NCI-H526 (cell line): ENCODE measurements at regions not wholly inside any gene's neighbourhood (a gene's known extent, or its start where the extent isn't known, plus 50 kb on each side); places are given as distances from the start of the nearest gene placed in this dataset.
A peak's percentile ranks its signal among the peaks of the same experiment; 100 is the strongest.

Experiments
- DNase-seq, 2 experiments: peaks; one replicate each; lab custom pipeline; 2025; lab: John Stamatoyannopoulos, UW

DNA sequence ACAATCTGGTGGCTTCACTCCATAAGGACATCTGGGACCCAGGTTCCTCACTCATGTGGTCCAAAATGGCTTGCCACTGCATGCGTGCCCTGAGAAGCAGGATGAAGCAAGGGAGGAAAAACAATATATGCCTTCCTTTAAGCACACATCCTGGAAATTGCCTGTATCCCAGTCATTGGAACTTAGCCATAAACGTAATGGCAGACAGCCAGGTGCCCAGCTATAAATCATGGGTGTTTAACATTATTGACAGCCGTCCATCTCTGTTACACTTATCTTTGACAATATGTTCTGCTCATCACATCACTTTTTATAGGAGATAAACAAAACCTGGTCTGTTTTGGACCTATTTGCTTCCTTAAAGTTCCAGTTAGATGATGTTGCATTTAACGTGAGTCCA is 181.0 kb downstream of the AASDH start:
- DNase-seq, result no peak

DNA sequence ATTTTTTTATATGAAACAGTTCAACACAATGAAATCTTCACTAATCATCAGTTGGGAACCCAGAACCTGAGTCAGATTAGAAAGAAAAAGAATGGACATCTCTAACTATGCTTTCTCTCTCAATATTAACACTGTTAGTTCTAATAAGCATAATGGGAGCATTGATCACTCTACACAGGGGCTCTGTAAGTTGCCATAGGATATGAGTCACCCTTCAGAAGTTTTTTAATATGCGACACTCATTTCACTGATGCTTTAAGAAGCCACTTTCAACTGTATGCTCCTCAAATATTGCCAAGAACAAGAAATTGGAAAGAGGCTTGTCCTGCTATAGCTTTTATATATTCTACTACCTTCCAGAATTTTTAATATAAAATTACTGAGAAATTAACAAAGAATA is 187.0 kb downstream of the AASDH start:
- no peak for DNase-seq

DNA sequence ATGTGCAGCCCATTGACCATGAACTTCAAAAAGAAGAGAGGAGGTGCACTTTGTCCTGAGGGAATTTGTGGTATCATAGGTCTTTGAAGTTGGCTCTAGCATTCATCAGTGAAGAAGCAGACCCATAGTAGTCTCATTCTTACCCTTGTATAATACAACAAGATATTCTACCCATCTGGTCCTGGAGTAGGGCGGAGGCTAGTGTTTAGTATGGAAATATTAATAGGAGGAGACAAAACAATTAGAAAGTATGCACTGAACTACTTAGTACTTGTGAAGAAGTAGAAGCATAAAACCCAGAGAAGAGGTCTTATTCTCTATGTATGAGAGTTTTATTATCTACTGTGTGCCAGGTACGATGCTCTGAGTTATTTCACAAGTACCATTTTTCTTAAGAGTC is 189.0 kb downstream of the AASDH start:
- DNase-seq, result no peak

DNA sequence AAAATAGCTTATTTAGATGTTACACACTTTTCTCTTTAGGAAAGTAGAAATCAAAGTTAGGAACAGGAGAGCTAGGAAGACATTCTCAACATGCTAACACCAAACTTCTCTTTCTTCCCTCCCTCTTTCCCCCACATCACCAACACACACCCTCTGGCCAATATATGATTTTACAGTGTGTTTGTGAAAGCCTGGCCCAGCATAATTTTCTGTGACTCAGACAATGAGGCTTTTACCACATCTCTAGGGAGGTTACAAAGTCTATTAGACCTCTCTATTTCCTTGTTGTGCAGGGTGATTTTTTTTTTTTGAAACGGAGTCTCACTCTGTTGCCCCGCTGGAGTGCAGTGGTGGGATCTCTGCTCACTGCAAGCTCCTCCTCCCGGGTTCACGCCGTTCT is 189.9 kb downstream of the AASDH start:
- no peak for DNase-seq

DNA sequence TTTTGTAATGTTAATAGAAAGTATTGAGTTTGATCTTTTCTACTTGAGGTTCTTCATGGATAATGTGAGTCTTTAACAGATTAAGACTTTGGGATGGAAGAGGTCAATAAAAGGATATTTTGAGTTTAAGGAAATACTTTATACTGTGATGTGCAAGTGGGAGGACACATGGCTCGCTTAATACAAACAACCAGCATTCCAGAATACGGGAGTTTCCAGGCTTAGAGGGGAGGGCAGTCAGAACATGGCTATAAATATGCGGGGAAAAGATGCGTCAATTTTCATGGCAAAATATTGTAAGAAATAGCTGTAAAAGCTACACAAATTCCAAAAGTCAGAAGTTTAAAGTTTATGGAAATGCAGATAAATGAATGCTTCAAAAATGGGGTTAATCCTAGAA is 192.3 kb downstream of the AASDH start:
- no peak for DNase-seq

DNA sequence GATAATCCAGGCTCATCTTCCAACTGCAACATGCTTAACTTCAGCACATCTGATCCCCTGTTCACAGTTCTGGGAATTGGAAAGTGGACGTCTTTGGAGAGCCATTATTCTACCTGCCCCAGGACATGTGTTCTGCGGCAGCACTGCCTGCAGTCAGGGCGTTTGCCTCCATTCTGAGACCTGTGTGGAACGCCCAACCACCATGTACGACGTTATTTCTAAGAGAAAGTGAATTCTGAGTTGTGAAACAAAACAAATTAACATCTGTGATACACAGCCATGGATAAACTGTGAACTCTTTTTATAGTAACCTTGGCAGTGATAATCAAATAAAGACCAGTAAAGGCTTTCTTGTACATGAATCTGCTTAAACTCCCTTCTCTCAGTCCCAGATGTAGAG is 195.8 kb downstream of the AASDH start:
- DNase-seq, result no peak

DNA sequence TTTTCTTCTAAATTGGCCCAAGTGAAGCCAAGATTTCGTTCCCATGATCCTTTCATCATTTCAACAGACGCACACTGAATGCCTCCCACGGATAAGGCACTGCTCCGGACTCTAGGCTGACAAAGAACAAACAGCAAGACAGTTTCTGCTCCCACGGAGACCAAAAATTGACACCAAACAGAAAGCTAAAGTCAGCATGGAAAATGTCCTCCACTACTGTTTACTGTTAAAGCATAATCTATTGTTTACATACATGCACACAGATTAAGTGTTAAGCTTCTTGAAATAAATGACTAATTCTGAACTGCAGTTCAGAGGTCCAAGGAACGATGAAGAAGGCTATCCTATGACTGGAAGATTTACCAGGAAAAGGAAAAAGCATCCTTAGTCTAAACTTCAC is 199.6 kb downstream of the AASDH start:
- DNase-seq, result no peak

DNA sequence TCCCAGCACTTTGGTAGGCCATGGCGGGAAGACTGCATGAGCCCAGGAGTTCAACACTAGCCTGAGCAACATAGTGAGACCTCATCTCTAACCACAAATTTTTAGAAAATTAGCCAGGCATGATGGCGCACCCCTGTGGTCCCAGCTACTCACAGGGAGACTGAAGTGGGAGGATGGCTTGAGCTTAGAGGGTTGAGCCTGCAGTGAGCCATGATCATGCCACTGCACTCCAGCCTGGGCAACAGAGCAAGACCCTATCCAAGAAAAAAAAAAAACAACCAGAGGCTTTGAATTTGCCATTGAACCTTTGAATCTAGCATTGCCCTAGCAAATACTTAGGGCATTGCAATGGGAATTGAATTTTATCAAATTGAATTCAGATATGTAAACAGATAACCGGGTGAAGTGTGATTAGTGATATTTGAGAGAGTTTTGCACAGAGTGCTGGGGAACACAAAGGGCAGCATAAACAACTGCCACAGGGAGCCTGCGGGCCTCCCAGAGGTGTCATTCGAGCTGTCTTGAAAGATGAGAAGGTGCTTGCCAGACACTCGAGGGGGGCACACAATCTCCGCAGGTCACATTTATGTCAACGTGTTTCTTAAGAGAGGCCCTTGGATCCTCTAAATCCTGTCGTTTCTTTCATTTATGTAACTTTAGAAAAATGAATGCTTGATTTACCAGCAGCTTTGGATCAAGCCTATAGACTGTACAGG is 200.3 kb downstream of the AASDH start:
- DNase-seq, result no peak

DNA sequence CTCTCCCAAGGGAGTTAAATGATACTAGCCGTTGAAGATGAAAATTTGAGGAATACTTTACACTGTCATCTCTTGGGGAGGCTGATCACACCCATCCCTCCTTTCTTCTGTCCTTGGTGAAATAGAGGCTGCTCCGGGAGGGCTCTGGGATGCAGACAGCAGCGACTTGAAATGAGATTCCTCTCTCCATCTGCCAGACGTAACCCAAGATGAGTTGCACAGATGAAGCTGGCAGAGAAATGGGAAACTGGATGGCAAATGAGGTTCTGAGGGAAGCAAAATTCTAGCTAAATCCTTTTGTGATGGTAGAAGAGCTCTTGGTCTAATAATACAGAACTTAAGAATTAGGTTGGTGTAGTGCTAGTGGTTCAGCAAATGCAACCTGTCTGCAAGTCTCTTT is 201.4 kb downstream of the AASDH start:
- no peak for DNase-seq

DNA sequence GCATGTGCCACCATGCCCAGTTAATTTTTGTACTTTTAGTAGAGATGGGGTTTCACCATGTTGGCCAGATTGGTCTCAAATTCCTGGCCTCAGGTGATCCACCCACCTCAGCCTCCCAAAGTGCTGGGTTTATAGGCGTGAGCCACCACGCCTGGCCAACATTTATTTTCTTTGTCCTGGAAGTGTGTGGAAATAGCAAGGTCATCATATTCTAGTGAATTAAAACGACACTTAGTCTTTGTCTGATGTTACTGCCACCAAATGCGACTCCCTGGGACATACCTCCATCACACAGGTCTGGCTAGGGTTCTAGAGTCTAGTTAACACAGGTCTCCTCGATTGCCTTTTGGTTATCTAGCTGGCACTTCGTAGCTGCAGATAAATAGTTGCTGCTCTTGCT is 203.1 kb downstream of the AASDH start:
- no peak for DNase-seq

DNA sequence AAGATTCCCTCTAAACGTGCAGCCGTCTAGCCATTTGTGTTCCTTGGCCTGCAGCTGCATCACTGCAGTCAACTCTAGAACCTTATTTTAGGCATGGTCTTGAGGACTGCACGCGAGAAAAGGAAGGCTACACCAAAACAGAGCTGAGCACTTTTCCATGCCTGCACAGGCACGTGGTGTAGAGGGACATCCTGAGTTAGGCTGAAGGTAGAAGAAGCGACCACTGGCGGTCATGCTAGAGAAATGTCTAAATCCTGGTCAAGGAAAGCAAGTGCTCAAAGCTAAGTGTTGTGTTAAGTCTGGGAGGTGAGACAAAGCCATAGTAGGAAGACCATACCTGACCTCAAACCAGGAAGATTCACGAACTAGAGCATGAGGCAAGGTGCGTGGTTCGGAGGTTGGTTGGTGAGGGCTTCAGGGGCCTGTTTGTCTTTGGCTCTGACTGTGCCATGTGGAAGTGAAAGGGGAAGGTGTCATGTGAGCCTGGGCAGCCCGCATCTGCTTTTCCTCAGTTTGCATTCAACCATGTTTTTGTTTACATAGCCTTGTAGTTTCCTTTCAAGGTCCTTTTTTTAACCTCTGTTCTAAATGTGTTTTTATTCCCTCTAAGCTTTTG is 203.8 kb downstream of the AASDH start:
- DNase-seq, result no peak

DNA sequence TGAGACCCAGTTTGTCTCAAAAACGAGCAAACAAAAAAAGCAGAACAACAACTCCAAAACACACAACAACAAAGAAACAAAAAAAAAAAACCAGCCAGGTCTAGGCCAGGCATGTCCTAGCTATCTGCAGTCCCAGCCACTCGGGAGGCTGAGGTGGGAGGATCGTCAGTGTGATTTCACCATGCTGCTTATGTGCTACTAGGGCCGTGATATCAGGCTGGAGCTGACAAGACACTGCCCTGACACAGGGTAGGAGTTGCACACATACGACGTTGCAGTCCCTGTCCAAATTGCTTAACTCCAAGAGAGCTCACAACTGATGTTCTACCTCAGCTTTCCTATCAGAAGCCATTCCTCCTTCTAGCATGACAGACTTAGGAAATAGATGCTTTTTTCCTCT is 204.9 kb downstream of the AASDH start:
- no peak for DNase-seq

DNA sequence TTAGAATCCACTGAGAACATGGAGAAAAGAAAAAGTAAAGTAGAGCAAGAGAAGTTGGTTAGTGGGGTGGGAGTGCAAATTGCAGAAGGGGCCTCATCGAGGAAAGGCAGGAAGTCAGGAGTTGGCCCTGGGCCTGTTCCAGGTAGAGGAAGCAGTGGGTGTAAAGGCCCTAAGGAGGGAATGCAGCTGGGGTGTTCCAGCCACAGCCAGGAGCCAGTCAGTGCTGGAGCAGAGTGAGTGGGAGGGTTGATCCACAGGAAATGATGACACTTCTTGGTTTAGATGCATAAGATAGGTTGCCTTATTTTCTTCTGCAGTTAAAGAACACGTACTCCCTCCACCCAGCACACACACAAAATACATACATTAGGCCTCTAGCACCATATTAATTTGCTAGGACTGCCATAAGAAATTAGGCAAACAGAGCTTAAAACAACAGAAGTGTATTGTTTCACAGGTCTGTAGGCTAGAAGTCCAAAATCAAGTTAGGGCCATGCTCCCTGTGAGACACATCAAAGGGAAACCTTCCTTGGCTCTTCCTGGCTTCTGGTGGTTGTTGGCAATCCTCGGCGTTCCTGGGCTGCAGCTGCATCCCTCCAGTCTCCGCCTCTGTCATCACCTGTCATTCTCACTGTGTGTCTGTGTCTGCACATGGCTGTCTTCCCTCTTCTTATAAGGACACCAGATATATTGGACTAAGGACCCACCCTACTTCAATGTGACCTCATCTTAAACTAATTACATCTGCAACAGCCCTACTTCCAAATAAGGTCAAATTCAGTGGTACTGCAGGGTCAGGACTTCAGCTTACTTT is 205.9 kb downstream of the AASDH start:
- no peak for DNase-seq

DNA sequence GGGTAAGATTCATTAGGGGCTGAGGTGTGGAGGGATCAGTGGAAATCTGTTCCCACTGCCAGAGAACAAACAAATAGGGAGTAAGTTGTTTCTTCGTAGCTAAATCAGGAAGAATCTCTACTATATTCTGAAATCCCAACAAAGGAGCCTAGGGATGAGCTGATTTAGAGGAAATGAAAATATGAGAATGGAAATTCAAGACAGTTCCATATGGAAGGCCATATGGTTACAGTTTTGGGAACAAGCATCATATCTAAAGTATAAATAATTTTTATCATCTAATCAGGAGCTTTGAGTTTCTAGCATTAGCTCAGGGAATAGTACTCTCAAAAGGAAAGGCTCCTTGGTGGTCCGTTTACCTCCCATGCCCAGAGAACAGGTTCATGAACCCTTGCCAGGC is 218.2 kb downstream of the AASDH start:
- DNase-seq, result no peak

DNA sequence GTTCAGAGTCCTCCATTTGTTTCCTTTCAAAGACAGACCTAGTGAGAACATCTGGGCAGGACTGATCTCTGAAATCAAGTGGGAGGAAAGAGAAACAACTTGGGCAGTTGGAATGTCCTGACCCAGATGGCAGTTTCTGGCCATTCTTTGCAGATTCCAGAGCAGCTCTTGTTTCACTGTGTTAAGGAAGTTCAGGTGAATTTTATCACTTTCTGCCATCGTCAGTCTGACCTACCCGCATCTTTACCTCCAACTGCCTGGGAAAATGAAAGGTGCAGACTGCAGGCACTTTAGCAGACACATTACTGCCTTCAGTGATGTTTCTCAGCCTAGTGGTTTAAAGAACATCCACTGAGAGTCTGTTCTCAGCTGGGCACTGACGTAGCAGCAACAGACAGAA is 216.2 kb downstream of the CEP135 start:
- DNase-seq, result no peak

DNA sequence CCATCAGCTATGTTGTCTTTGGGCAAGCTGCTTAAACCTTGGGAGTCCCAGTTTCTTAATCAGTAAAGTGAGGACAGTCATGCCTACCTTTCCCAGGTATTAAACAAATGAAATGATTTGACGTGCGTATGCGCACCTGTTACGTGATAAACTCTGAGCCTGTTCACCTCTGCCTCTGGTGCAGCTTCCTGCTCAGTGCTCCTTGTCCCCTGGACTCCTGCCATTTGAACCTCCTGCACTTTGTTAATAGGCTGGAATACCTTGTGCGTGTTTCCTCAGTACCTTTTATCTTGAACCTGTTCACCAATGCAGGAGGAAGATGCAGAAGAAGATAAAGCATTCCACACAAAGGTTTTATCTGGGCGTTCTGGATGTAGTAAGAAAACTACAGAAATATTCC is 211.9 kb downstream of the CEP135 start:
- DNase-seq, result peak in 1 of 2 experiments; percentile 26

DNA sequence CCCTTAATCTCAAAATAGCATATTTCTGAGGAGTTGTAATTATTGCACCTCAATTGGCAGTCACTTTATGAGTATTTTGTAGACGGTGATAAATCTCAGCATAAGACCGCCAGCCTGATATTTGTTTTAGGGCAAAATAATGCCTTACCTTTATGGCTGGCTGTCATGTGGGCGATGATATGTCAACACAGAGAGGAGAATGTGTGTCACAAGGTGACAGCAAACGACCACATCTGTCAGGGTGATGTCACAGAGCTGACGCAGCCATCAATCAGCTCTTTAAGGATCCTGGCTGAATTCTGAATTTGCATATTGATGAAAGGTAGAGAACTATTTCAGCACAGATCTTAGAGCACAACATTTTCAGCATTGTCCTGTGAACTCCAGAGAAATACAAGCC is 209.7 kb downstream of the CEP135 start:
- no peak for DNase-seq

DNA sequence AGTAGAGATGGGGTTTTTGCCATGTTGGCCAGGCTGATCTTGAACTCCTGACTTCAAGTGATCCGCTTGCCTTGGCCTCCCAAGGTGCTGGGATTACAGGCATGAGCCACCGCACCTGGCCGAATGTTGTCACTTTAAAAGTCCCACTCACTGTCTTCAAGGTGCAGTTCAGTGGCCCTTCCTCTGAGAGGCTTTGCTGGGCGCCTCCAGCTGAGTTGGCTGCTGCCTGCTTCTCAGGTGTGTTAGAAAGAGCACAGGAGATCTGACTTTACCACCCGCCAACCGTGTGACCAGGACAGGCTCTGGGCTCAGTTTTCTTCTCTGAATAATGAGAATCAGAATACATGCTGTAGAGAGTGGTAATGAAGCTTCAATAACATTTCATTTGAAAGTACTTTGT is 207.4 kb downstream of the CEP135 start:
- no peak for DNase-seq

DNA sequence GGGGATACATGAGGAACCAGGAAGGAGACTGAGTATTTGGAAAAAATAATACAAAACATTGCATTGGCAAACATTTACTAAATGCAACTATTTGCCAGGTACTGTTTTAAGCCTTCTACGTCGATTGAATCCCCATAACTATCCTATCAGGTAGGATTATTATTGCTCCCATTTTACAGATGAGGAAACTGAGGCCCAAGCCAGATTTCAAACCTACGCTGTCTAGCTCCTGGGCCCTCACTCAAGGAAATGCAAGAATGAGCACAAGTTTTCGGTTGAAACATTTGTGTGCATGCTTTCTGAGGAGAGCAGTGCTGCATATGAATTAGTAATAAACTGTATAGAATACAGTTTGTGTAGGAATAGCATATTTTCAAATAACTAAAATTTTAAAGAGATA is 206.7 kb downstream of the CEP135 start:
- no peak for DNase-seq

DNA sequence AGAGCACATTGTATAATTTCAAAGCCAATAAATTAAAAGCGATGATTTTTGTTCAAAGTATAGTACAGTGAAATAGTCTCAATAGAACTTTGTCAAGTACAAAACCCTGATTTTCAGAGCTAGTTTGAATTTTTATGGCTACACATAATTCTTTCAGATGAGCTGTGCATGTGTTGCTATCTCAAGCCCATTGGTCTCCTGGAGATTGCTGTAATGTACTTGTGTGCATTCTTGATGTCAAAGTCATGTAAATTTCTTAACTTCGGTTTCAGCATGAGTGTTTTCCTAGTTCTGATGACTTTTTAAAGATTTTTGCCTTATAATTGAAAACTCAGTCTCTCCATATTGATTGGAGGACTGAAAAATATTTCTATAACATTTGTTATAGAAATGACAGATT is 200.8 kb downstream of the CEP135 start:
- no peak for DNase-seq

DNA sequence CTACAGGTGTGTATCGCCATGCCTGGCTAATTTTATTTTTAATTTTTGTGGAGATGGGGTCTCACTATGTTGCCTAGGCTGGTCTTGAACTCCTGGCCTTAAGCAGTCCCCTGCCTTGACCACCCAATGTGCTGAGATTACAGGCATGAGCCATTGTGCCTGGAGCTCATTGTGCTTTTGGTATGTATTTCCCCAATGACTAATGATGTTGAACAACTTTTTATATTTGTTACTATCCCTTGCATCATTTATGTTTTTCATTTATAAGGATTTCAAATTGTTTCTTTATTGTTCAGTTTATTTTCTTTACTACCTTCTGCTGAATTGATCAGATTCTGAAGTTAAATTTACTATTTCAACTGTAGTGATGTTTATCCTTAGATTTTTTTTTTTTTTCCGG is 199.7 kb downstream of the CEP135 start:
- DNase-seq, result no peak

DNA sequence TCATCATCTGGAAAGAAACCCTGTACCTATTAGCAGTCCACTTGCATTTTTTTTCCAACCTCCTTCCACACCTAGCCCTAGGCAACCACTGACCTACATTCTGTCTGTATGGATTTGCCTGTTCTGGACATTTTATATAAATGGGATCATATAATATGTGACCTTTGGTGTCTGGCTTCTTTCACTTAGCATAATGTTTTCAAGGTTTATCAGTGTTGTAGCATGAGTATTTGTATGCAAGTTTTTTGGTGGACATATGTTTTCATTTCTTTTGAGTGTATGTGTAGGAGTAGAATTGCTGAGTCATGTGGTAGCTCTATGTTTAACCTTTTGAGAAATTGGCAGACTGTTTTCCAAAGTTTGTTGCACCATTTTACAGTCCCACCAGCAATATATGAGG is 198.6 kb downstream of the CEP135 start:
- no peak for DNase-seq

DNA sequence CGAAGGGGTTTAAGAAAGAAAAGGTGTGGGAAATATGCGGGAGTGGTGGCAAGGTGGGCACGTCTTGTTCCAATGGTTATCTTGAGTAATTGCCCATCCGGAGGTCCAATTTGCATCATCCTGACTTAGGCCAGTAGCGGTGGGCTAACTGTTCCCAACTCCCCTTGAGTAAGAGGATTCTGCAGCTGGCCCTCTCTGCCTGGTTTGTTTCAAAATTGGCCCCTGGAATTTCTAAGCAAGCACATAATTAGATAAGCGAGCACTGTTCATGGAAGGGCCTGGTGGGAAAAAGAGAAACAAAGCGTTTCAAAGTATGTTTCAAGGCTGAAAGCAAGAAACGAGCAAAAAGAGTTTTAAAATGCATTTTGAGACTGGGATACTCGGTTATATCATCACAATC is 198.2 kb downstream of the CEP135 start:
- no peak for DNase-seq
